ENCODE measurements at regions not wholly inside any gene's neighbourhood (a gene's known extent, or its start where the extent isn't known, plus 50 kb on each side); places are given as distances from the start of the nearest gene placed in this dataset.

GRCh38 chr4:44563496-44563895, 87.9 kb downstream of the YIPF7 start:
- Histone ChIP-seq H3K9me3 (ENCODE audit: control insufficient read depth in 2 of 2, insufficient read depth in 1 of 2, low read depth in 1 of 2, low read length in 1 of 2) (no peaks in the 10 kb centered on the region), H3K36me3 (ENCODE audit: control insufficient read depth in 3 of 3, insufficient read depth in 2 of 3, low read depth in 1 of 3, low read length in 3 of 3) (no peaks in the 10 kb centered on the region), H3K4me3 (ENCODE audit: low read depth in 1 of 3, low read length in 3 of 3) (no peak overlapping the region), H3K27ac (ENCODE audit: low read depth in 1 of 3, low read length in 2 of 3) (no peak overlapping the region), H3K4me1 (ENCODE audit: control insufficient read depth in 3 of 3, insufficient read depth in 2 of 3, low read depth in 1 of 3, low read length in 2 of 3) (no peaks in the 10 kb centered on the region), H3K27me3 (ENCODE audit: control insufficient read depth in 3 of 3, insufficient read depth in 3 of 3, low read length in 3 of 3) (no peaks in the 10 kb centered on the region)
- DNase-seq: no peak
- FAIRE-seq: no peak

DNA sequence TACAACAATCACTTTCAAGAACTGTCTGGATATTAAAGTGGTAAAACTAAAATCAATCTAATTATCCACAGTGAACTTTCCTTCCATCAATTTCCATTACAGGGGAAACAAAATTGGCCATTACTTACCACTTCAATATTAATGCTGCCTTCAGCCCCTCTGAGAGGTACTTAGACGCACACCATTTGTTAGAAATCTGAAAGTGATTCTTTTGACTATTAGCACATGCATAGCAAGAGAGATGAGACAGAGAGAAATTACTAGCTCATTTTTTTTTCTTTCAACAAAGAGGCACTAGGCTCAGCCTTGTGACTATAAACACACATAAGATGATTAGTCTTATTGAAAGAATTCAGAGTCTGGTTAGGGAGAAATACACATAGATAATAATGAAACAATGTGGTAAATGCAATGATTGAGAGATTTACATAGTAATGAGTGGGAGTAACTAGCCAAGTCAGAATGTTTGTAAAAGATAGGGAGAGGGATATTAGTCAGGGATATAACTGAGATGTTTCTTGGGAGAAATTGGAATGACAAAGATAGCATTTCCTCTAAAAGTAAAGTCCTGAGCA, 93.3 kb downstream of the YIPF7 start:
- H3K4me3 ChIP-seq (ENCODE audit: low read depth in 1 of 3, low read length in 3 of 3): no peak overlapping the region
- no peak overlapping the region for H3K27ac ChIP-seq (ENCODE audit: low read depth in 1 of 3, low read length in 2 of 3)
- FAIRE-seq (no peak), DNase-seq (no peak)
- H3K27me3 ChIP-seq (ENCODE audit: control insufficient read depth in 3 of 3, insufficient read depth in 3 of 3, low read length in 3 of 3): no peaks in the 10 kb centered on the region
- no peaks in the 10 kb centered on the region for H3K9me3 ChIP-seq (ENCODE audit: control insufficient read depth in 2 of 2, insufficient read depth in 1 of 2, low read depth in 1 of 2, low read length in 1 of 2)
- WGBS, 3 donors: 57 to 68% (median 64%) methylated on average over 1 of the region's 1 CpG
- no peaks in the 10 kb centered on the region for H3K4me1 ChIP-seq (ENCODE audit: control insufficient read depth in 3 of 3, insufficient read depth in 2 of 3, low read depth in 1 of 3, low read length in 2 of 3)
- H3K36me3 ChIP-seq (ENCODE audit: control insufficient read depth in 3 of 3, insufficient read depth in 2 of 3, low read depth in 1 of 3, low read length in 3 of 3): no peaks in the 10 kb centered on the region

DNA sequence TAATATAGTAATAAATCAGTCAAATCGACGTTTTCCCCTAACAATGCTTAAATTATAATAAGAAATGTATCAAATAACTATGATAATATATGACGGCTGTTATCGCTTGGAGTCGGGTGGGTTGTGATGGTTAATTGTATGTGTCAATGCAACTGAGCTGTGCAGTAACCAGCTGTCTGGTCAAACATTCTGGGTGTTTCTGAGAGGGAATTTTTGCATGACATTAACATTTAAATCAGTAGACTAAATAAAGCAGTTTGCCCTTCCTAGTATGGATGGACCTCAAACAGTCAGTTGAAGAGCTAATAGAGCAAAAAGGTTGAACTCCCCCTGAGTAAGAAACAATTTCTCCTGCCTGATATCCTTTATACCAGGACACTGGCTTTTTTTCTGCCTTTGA, 96.7 kb downstream of the YIPF7 start:
- no peak for FAIRE-seq

DNA sequence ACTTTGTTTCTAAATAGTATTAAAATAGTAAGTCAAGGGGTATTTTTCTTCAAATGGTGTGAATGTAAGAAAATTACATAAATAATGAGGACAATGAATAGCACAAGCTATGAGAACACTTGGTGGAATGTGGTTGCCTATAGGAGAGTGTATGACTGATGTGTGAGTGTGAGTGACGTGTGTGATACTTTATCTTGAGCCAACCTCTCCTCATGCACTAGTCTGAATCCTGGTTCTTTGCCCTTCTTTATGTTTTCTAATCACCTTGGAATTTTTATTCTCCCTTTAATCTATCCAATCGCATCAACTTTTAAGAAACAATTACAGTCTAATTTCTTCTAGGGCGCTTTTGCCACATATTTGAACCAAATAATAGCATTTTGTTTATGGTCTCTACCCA, 98.2 kb downstream of the YIPF7 start:
- Histone ChIP-seq H3K27me3 (ENCODE audit: control insufficient read depth in 3 of 3, insufficient read depth in 3 of 3, low read length in 3 of 3) (no peaks in the 10 kb centered on the region), H3K4me1 (ENCODE audit: control insufficient read depth in 3 of 3, insufficient read depth in 2 of 3, low read depth in 1 of 3, low read length in 2 of 3) (no peaks in the 10 kb centered on the region), H3K9me3 (ENCODE audit: control insufficient read depth in 2 of 2, insufficient read depth in 1 of 2, low read depth in 1 of 2, low read length in 1 of 2) (no peaks in the 10 kb centered on the region), H3K4me3 (ENCODE audit: low read depth in 1 of 3, low read length in 3 of 3) (no peak overlapping the region), H3K36me3 (ENCODE audit: control insufficient read depth in 3 of 3, insufficient read depth in 2 of 3, low read depth in 1 of 3, low read length in 3 of 3) (no peaks in the 10 kb centered on the region), H3K27ac (ENCODE audit: low read depth in 1 of 3, low read length in 2 of 3) (no peak overlapping the region)
- WGBS, 3 donors: 30 to 45% (median 32%) methylated on average over 3 of the region's 3 CpGs
- FAIRE-seq (no peak), DNase-seq (no peak)

More for the DNA sequence above, 96.7 kb downstream of the YIPF7 start:
- no peaks in the 10 kb centered on the region for H3K9me3 ChIP-seq (ENCODE audit: control insufficient read depth in 2 of 2, insufficient read depth in 1 of 2, low read depth in 1 of 2, low read length in 1 of 2)
- no peak overlapping the region for H3K27ac ChIP-seq (ENCODE audit: low read depth in 1 of 3, low read length in 2 of 3)
- no peaks in the 10 kb centered on the region for H3K27me3 ChIP-seq (ENCODE audit: control insufficient read depth in 3 of 3, insufficient read depth in 3 of 3, low read length in 3 of 3)
- DNase-seq: no peak
- H3K4me3 ChIP-seq (ENCODE audit: low read depth in 1 of 3, low read length in 3 of 3): no peak overlapping the region
- 71 to 75% (median 72%) methylated on average over 5 of the region's 5 CpGs for WGBS, 3 donors
- H3K36me3 ChIP-seq (ENCODE audit: control insufficient read depth in 3 of 3, insufficient read depth in 2 of 3, low read depth in 1 of 3, low read length in 3 of 3): no peaks in the 10 kb centered on the region
- no peaks in the 10 kb centered on the region for H3K4me1 ChIP-seq (ENCODE audit: control insufficient read depth in 3 of 3, insufficient read depth in 2 of 3, low read depth in 1 of 3, low read length in 2 of 3)

DNA sequence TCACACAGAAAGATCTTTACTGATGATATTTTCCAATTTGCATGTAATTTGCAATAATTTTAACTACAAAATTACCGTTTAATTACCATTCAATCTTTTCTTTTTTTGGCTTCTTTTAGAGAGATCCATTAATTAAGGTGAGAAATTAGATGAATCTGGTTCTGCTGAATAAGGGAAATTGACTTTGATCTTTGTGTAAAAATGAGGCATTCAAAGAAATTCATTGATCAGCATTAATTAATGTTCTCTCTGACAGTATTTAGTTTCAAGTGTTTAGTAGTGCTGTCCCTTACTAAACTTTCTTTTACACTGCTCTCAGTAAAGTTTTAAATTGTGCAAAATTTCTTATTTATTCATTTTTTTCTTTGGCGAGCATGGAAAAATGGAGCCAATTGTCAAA, 97.2 kb upstream of the KCTD8 start:
- 89 to 90% (median 89%) methylated on average over 2 of the region's 2 CpGs for WGBS, 3 donors

GRCh38 chr4:44544158-44544557, 95.5 kb upstream of the KCTD8 start:
- WGBS, 3 donors: 88 to 94% (median 88%) methylated on average over 2 of the region's 2 CpGs
- no peak for FAIRE-seq

More for the DNA sequence above, 97.2 kb upstream of the KCTD8 start:
- H3K4me3 ChIP-seq (ENCODE audit: low read depth in 1 of 3, low read length in 3 of 3): no peak overlapping the region
- no peak overlapping the region for H3K27ac ChIP-seq (ENCODE audit: low read depth in 1 of 3, low read length in 2 of 3)
- FAIRE-seq (no peak), DNase-seq (no peak)
- H3K27me3 ChIP-seq (ENCODE audit: control insufficient read depth in 3 of 3, insufficient read depth in 3 of 3, low read length in 3 of 3): peaks cover 0 to 1% (median 0%) of the 10 kb centered on the region in 3 donors
- H3K9me3 ChIP-seq (ENCODE audit: control insufficient read depth in 2 of 2, insufficient read depth in 1 of 2, low read depth in 1 of 2, low read length in 1 of 2): no peaks in the 10 kb centered on the region
- no peaks in the 10 kb centered on the region for H3K36me3 ChIP-seq (ENCODE audit: control insufficient read depth in 3 of 3, insufficient read depth in 2 of 3, low read depth in 1 of 3, low read length in 3 of 3)
- no peaks in the 10 kb centered on the region for H3K4me1 ChIP-seq (ENCODE audit: control insufficient read depth in 3 of 3, insufficient read depth in 2 of 3, low read depth in 1 of 3, low read length in 2 of 3)

GRCh38 chr4:44538534-44538933, 89.9 kb upstream of the KCTD8 start:
- 75 to 83% (median 75%) methylated on average over 2 of the region's 2 CpGs for WGBS, 3 donors
- Histone ChIP-seq H3K9me3 (ENCODE audit: control insufficient read depth in 2 of 2, insufficient read depth in 1 of 2, low read depth in 1 of 2, low read length in 1 of 2) (no peaks in the 10 kb centered on the region), H3K4me1 (ENCODE audit: control insufficient read depth in 3 of 3, insufficient read depth in 2 of 3, low read depth in 1 of 3, low read length in 2 of 3) (no peaks in the 10 kb centered on the region), H3K27ac (ENCODE audit: low read depth in 1 of 3, low read length in 2 of 3) (no peak overlapping the region), H3K4me3 (ENCODE audit: low read depth in 1 of 3, low read length in 3 of 3) (no peak overlapping the region), H3K36me3 (ENCODE audit: control insufficient read depth in 3 of 3, insufficient read depth in 2 of 3, low read depth in 1 of 3, low read length in 3 of 3) (no peaks in the 10 kb centered on the region), H3K27me3 (ENCODE audit: control insufficient read depth in 3 of 3, insufficient read depth in 3 of 3, low read length in 3 of 3) (no peaks in the 10 kb centered on the region)
- FAIRE-seq (peak; percentile 15), DNase-seq (no peak)

More at GRCh38 chr4:44544158-44544557, 95.5 kb upstream of the KCTD8 start:
- Histone ChIP-seq H3K4me1 (ENCODE audit: control insufficient read depth in 3 of 3, insufficient read depth in 2 of 3, low read depth in 1 of 3, low read length in 2 of 3) (no peaks in the 10 kb centered on the region), H3K27me3 (ENCODE audit: control insufficient read depth in 3 of 3, insufficient read depth in 3 of 3, low read length in 3 of 3) (peaks cover 0 to 1% (median 0%) of the 10 kb centered on the region in 3 donors), H3K27ac (ENCODE audit: low read depth in 1 of 3, low read length in 2 of 3) (no peak overlapping the region), H3K4me3 (ENCODE audit: low read depth in 1 of 3, low read length in 3 of 3) (no peak overlapping the region), H3K36me3 (ENCODE audit: control insufficient read depth in 3 of 3, insufficient read depth in 2 of 3, low read depth in 1 of 3, low read length in 3 of 3) (no peaks in the 10 kb centered on the region), H3K9me3 (ENCODE audit: control insufficient read depth in 2 of 2, insufficient read depth in 1 of 2, low read depth in 1 of 2, low read length in 1 of 2) (no peaks in the 10 kb centered on the region)
- DNase-seq: no peak

DNA sequence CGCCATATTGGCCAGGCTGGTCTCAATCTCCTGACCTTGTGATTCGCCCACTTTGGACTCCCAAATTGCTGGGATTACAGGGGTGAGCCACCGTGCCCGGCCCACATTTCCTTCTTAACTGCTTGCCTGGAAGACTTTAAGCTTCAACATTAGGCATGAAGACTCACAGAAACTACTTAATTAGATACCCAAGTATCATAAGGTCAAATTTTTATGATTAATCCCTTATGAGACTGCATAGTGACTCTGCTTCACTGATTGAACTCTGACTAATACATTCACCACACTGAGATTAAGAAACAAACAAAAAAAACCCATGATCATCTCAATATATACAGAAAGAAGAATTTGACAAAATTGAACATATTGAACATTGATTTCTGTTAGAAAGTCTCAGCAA, 87.4 kb upstream of the KCTD8 start:
- 85 to 93% (median 87%) methylated on average over 4 of the region's 4 CpGs for WGBS, 3 donors
- no peaks in the 10 kb centered on the region for H3K27me3 ChIP-seq (ENCODE audit: control insufficient read depth in 3 of 3, insufficient read depth in 3 of 3, low read length in 3 of 3)
- H3K9me3 ChIP-seq (ENCODE audit: control insufficient read depth in 2 of 2, insufficient read depth in 1 of 2, low read depth in 1 of 2, low read length in 1 of 2): no peaks in the 10 kb centered on the region
- no peak for DNase-seq
- no peak overlapping the region for H3K4me3 ChIP-seq (ENCODE audit: low read depth in 1 of 3, low read length in 3 of 3)
- H3K36me3 ChIP-seq (ENCODE audit: control insufficient read depth in 3 of 3, insufficient read depth in 2 of 3, low read depth in 1 of 3, low read length in 3 of 3): no peaks in the 10 kb centered on the region
- H3K27ac ChIP-seq (ENCODE audit: low read depth in 1 of 3, low read length in 2 of 3): no peak overlapping the region
- FAIRE-seq: no peak
- H3K4me1 ChIP-seq (ENCODE audit: control insufficient read depth in 3 of 3, insufficient read depth in 2 of 3, low read depth in 1 of 3, low read length in 2 of 3): no peaks in the 10 kb centered on the region

- DNase-seq: no peak
- Histone ChIP-seq H3K36me3 (ENCODE audit: control insufficient read depth in 3 of 3, insufficient read depth in 2 of 3, low read depth in 1 of 3, low read length in 3 of 3) (no peaks in the 10 kb centered on the region), H3K4me1 (ENCODE audit: control insufficient read depth in 3 of 3, insufficient read depth in 2 of 3, low read depth in 1 of 3, low read length in 2 of 3) (no peaks in the 10 kb centered on the region), H3K27me3 (ENCODE audit: control insufficient read depth in 3 of 3, insufficient read depth in 3 of 3, low read length in 3 of 3) (no peaks in the 10 kb centered on the region), H3K4me3 (ENCODE audit: low read depth in 1 of 3, low read length in 3 of 3) (no peak overlapping the region), H3K9me3 (ENCODE audit: control insufficient read depth in 2 of 2, insufficient read depth in 1 of 2, low read depth in 1 of 2, low read length in 1 of 2) (no peaks in the 10 kb centered on the region), H3K27ac (ENCODE audit: low read depth in 1 of 3, low read length in 2 of 3) (no peak overlapping the region)
- FAIRE-seq: no peak
- 20 to 42% (median 39%) methylated on average over 1 of the region's 1 CpG for WGBS, 3 donors
Observed at GRCh38 chr4:44532851-44533250, 84.2 kb upstream of the KCTD8 start.

Measured in small intestine (tissue), 7 donors.